Tibial artery (tissue), 4 donors: ENCODE measurements at regions not wholly inside any gene's neighbourhood (a gene's known extent, or its start where the extent isn't known, plus 50 kb on each side); places are given as distances from the start of the nearest gene placed in this dataset.

Experiments used
- DNase-seq, 2 donors: peaks; one replicate each; pipeline ENCODE4 v3.0.0-alpha.2; 2019
- H3K27ac ChIP-seq, 2 donors: fragments of 200-600 bp; sonication (generic) in 1 of 2; 1 replicate in 1 of 2; 2 replicates in 1 of 2; pipeline ENCODE4 v1.5.1; 2018 to 2019; ENCODE audit warnings: mild to moderate bottlenecking in 1 of 2
- H3K27me3 ChIP-seq, 2 donors: fragments of 200-600 bp; sonication (generic) in 1 of 2; one replicate each; pipeline versions ENCODE4 v1.5.1 to v1.6.0; 2016 to 2019
- H3K36me3 ChIP-seq, 3 donors: fragments of 200-600 bp; sonication (generic) in 2 of 3; one replicate each; pipeline ENCODE4 v1.5.1; 2016 to 2019; ENCODE audit warnings: mild to moderate bottlenecking in 2 of 3
- H3K4me1 ChIP-seq, 4 donors: fragments of 200-600 bp; sonication (generic) in 2 of 4; 1 replicate in 3 of 4; 2 replicates in 1 of 4; pipeline ENCODE4 v1.5.1; 2016 to 2019
- H3K4me3 ChIP-seq, 2 donors: fragments of 200-600 bp; sonication (generic) in 1 of 2; 1 replicate in 1 of 2; 2 replicates in 1 of 2; pipeline ENCODE4 v1.5.1; 2018 to 2019; ENCODE audit warnings: mild to moderate bottlenecking in 2 of 2
- H3K9me3 ChIP-seq, 3 donors: fragments of 200-600 bp; sonication (generic) in 1 of 3; one replicate each; pipeline ENCODE4 v1.5.1; 2016 to 2019
- CTCF ChIP-seq, 2 experiments: fragments of 200-600 bp in 1 of 2; fragments of 450-650 bp in 1 of 2; IDR thresholded peaks; one replicate each; pipeline ENCODE4 v1.5.1; 2017 to 2019; ENCODE audit warnings: antibody characterized with exemption in 2 of 2, mild to moderate bottlenecking in 1 of 2, moderate library complexity in 1 of 2
- intact Hi-C: fragments of 100-400 bp; cut with DNase I; formaldehyde crosslinking; loops from one replicate; pipeline ENCODE4 v1.15.0; 2023; ENCODE audit warnings: low total_unique reads

GRCh38 chr2:14761118-14761517 lies 128.6 kb downstream of the LRATD1 start:
- Histone ChIP-seq H3K9me3 (no peaks in the 10 kb centered on the region), H3K36me3 (no peaks in the 10 kb centered on the region), H3K27me3 (no peaks in the 10 kb centered on the region), H3K4me3 (no peak overlapping the region), H3K4me1 (no peaks in the 10 kb centered on the region), H3K27ac (no peak overlapping the region)
- DNase-seq = no peak
- intact Hi-C loops = no loop called here
- TF ChIP-seq CTCF (IDR thresholded peaks at IDR 0.05) = no peak

- Histone ChIP-seq H3K36me3 (no peaks in the 10 kb centered on the region), H3K4me1 (no peaks in the 10 kb centered on the region), H3K27me3 (no peaks in the 10 kb centered on the region), H3K9me3 (no peaks in the 10 kb centered on the region), H3K27ac (no peak overlapping the region), H3K4me3 (no peak overlapping the region)
- no peak for TF ChIP-seq CTCF (IDR thresholded peaks at IDR 0.05)
- intact Hi-C loops = no loop called here
- DNase-seq = no peak
Observed at GRCh38 chr2:14773696-14774095, 141.2 kb downstream of the LRATD1 start.

- intact Hi-C loops = no loop called here
- H3K4me1 ChIP-seq = no peaks in the 10 kb centered on the region
- no peaks in the 10 kb centered on the region for H3K36me3 ChIP-seq
- no peaks in the 10 kb centered on the region for H3K9me3 ChIP-seq
- TF ChIP-seq CTCF (IDR thresholded peaks at IDR 0.05) = no peak
- no peaks in the 10 kb centered on the region for H3K27me3 ChIP-seq
- DNase-seq = no peak
- no peak overlapping the region for H3K27ac ChIP-seq
- H3K4me3 ChIP-seq = no peak overlapping the region
Observed at GRCh38 chr2:14774436-14774968, 142.0 kb downstream of the LRATD1 start.

- H3K36me3 ChIP-seq = no peaks in the 10 kb centered on the region
- intact Hi-C loops = no loop called here
- H3K27me3 ChIP-seq = no peaks in the 10 kb centered on the region
- no peaks in the 10 kb centered on the region for H3K9me3 ChIP-seq
- no peak overlapping the region for H3K4me3 ChIP-seq
- H3K27ac ChIP-seq = no peak overlapping the region
- TF ChIP-seq CTCF (IDR thresholded peaks at IDR 0.05) = no peak
- DNase-seq = no peak
- H3K4me1 ChIP-seq = no peaks in the 10 kb centered on the region
Observed at GRCh38 chr2:14776216-14776615, 143.7 kb downstream of the LRATD1 start.

- Histone ChIP-seq H3K4me1 (no peaks in the 10 kb centered on the region), H3K9me3 (no peaks in the 10 kb centered on the region), H3K27me3 (no peaks in the 10 kb centered on the region), H3K27ac (no peak overlapping the region), H3K36me3 (no peaks in the 10 kb centered on the region), H3K4me3 (no peak overlapping the region)
- no peak for TF ChIP-seq CTCF (IDR thresholded peaks at IDR 0.05)
- intact Hi-C loops = no loop called here
- DNase-seq = no peak
Observed at GRCh38 chr2:14778015-14778414, 145.5 kb downstream of the LRATD1 start.

GRCh38 chr2:14779252-14779651 lies 146.7 kb downstream of the LRATD1 start:
- no peak overlapping the region for H3K4me3 ChIP-seq
- no peak for DNase-seq
- H3K9me3 ChIP-seq = no peaks in the 10 kb centered on the region
- H3K36me3 ChIP-seq = no peaks in the 10 kb centered on the region
- H3K27me3 ChIP-seq = no peaks in the 10 kb centered on the region
- intact Hi-C loops = no loop called here
- TF ChIP-seq CTCF (IDR thresholded peaks at IDR 0.05) = no peak
- no peaks in the 10 kb centered on the region for H3K4me1 ChIP-seq
- no peak overlapping the region for H3K27ac ChIP-seq
